NCI-H526 treated with DMSO at 0.1 percent for 48 hours (cell line): ENCODE measurements at regions not wholly inside any gene's neighbourhood (a gene's known extent, or its start where the extent isn't known, plus 50 kb on each side); places are given as distances from the start of the nearest gene placed in this dataset.

Source experiments
- DNase-seq: peaks from one replicate; lab custom pipeline; 2025; lab: John Stamatoyannopoulos, UW

GRCh38 chr5:21171038-21171437 is 1183.0 kb upstream of the CDH18 start:
- no peak for DNase-seq

- no peak for DNase-seq
Measured at GRCh38 chr5:21168557-21168956, 1180.6 kb upstream of the CDH18 start.

- no peak for DNase-seq
Measured at GRCh38 chr5:21165344-21165743, 1177.3 kb upstream of the CDH18 start.

- no peak for DNase-seq
Measured at GRCh38 chr5:21164425-21164824, 1176.4 kb upstream of the CDH18 start.

- no peak for DNase-seq
Measured at GRCh38 chr5:21159510-21160059, 1171.6 kb upstream of the CDH18 start.

GRCh38 chr5:21154526-21154925 is 1166.5 kb upstream of the CDH18 start:
- DNase-seq: no peak

GRCh38 chr5:21152611-21153010 is 1164.6 kb upstream of the CDH18 start:
- no peak for DNase-seq

- DNase-seq: no peak
Measured at GRCh38 chr5:21145376-21145775, 1157.4 kb upstream of the CDH18 start.

GRCh38 chr5:21143686-21144085 is 1155.7 kb upstream of the CDH18 start:
- no peak for DNase-seq

- no peak for DNase-seq
Measured at GRCh38 chr5:21142791-21143190, 1154.8 kb upstream of the CDH18 start.

GRCh38 chr5:21140987-21141386 is 1153.0 kb upstream of the CDH18 start:
- DNase-seq: no peak

GRCh38 chr5:21126236-21126635 is 1138.2 kb upstream of the CDH18 start:
- no peak for DNase-seq

GRCh38 chr5:21125238-21125983 is 1137.4 kb upstream of the CDH18 start:
- DNase-seq: no peak

- DNase-seq: no peak
Measured at GRCh38 chr5:21121213-21121612, 1133.2 kb upstream of the CDH18 start.

- DNase-seq: no peak
Measured at GRCh38 chr5:21097661-21098060, 1109.7 kb upstream of the CDH18 start.

GRCh38 chr5:21094619-21095018 is 1106.6 kb upstream of the CDH18 start:
- no peak for DNase-seq

- no peak for DNase-seq
Measured at GRCh38 chr5:21087766-21088165, 1099.8 kb upstream of the CDH18 start.

- no peak for DNase-seq
Measured at GRCh38 chr5:21085791-21086190, 1097.8 kb upstream of the CDH18 start.

GRCh38 chr5:21071986-21072385 is 1084.0 kb upstream of the CDH18 start:
- no peak for DNase-seq

GRCh38 chr5:21071421-21071820 is 1083.4 kb upstream of the CDH18 start:
- DNase-seq: no peak

- DNase-seq: peak; percentile 24
Measured at GRCh38 chr5:21070858-21071257, 1082.9 kb upstream of the CDH18 start.

- no peak for DNase-seq
Measured at GRCh38 chr5:21067724-21068123, 1079.7 kb upstream of the CDH18 start.

- no peak for DNase-seq
Measured at GRCh38 chr5:21063146-21063545, 1075.1 kb upstream of the CDH18 start.

GRCh38 chr5:21058289-21058688 is 1070.3 kb upstream of the CDH18 start:
- DNase-seq: peak; percentile 33
